ENCODE measurements at regions not wholly inside any gene's neighbourhood (a gene's known extent, or its start where the extent isn't known, plus 50 kb on each side); places are given as distances from the start of the nearest gene placed in this dataset.

DNA sequence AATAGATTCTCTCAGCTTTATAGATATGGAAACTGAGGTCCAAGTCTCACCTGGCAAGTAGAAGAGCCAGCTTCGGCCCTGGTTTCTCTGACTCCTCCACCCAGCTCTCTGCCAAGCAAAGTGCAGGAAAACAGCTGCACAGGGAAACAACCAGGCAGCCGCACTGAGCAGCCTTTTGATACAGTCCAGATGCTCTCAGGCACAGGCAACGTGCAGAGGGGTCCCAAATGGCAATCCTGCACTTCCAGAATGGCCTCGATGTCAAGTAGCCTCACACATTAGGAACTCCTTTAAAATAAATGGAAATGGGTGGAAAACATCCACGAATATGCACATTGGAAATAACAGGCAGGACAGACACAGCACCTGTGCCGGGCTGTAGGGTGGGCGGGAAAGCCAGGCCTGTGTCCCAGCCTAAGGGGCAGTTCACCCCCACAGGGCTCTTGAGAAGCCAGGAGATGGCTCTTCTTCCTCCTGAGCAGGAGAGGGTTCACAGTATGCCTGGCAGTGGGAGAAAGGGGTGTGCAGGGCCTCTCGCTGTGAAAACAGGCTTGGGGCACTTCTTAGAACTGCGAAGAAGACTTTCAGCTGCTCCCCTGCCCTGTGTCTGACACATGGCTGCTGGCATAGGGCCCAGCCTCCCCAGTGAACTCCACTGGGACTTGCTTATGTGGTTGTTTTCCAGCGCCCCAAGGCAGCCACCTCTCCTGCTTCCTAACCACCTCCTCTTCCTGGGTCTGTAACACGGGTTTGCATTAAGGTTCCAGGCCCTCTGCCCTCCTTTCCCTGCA is 63.9 kb upstream of the TUBA3E start:
- TF ChIP-seq, protein P1, sequence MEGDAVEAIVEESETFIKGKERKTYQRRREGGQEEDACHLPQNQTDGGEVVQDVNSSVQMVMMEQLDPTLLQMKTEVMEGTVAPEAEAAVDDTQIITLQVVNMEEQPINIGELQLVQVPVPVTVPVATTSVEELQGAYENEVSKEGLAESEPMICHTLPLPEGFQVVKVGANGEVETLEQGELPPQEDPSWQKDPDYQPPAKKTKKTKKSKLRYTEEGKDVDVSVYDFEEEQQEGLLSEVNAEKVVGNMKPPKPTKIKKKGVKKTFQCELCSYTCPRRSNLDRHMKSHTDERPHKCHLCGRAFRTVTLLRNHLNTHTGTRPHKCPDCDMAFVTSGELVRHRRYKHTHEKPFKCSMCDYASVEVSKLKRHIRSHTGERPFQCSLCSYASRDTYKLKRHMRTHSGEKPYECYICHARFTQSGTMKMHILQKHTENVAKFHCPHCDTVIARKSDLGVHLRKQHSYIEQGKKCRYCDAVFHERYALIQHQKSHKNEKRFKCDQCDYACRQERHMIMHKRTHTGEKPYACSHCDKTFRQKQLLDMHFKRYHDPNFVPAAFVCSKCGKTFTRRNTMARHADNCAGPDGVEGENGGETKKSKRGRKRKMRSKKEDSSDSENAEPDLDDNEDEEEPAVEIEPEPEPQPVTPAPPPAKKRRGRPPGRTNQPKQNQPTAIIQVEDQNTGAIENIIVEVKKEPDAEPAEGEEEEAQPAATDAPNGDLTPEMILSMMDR (IDR thresholded peaks at IDR 0.05; ENCODE audit: control extremely low read depth in 1 of 3, insufficient read depth in 1 of 3, low read depth in 1 of 3, low read length in 3 of 3): no peak
- TF ChIP-seq CHD1 (IDR thresholded peaks at IDR 0.05; ENCODE audit: low read depth, low read length): no peak
- TF ChIP-seq KDM1A (IDR thresholded peaks at IDR 0.05; ENCODE audit: borderline replicate concordance, low read length): no peak
- no peak for TF ChIP-seq TBP (IDR thresholded peaks at IDR 0.05; ENCODE audit: low read depth, low read length)

All from H1 (cell line).